ENCODE measurements at regions not wholly inside any gene's neighbourhood (a gene's known extent, or its start where the extent isn't known, plus 50 kb on each side); places are given as distances from the start of the nearest gene placed in this dataset.

DNA sequence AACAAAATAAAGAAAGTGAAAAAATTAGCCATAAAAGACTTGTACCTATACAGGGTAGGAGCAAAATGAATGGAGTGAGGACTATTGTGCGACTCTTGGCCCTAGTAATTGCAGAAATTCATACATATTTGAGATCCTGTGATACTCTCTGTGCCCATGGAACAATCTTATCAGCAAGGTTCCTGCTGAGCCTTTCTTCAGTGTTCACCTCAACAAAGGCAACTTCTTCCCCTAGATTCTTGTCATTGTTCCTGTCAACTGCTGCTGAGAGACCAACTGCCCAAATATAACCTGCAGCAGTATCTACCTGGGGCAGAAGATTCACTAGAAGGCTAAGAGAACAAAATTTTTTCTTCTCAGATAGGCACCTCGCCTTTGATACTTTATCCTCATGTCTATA is 187.4 kb downstream of the NEBL start:
- TF ChIP-seq, protein P1, sequence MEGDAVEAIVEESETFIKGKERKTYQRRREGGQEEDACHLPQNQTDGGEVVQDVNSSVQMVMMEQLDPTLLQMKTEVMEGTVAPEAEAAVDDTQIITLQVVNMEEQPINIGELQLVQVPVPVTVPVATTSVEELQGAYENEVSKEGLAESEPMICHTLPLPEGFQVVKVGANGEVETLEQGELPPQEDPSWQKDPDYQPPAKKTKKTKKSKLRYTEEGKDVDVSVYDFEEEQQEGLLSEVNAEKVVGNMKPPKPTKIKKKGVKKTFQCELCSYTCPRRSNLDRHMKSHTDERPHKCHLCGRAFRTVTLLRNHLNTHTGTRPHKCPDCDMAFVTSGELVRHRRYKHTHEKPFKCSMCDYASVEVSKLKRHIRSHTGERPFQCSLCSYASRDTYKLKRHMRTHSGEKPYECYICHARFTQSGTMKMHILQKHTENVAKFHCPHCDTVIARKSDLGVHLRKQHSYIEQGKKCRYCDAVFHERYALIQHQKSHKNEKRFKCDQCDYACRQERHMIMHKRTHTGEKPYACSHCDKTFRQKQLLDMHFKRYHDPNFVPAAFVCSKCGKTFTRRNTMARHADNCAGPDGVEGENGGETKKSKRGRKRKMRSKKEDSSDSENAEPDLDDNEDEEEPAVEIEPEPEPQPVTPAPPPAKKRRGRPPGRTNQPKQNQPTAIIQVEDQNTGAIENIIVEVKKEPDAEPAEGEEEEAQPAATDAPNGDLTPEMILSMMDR (IDR thresholded peaks at IDR 0.05; ENCODE audit: partially characterized antibody, unreplicated experiment), result no peak
- DNase-seq, result no peak
- Mint-ChIP-seq H3K9me3 (ENCODE audit: unreplicated experiment) (no peaks in the 10 kb centered on the region), H3K4me1 (ENCODE audit: low read depth, unreplicated experiment) (no peaks in the 10 kb centered on the region), H3K36me3 (ENCODE audit: unreplicated experiment) (no peaks in the 10 kb centered on the region), H3K27me3 (ENCODE audit: unreplicated experiment) (no peaks in the 10 kb centered on the region), H3K4me3 (ENCODE audit: unreplicated experiment) (no peak overlapping the region), H3K27ac (ENCODE audit: unreplicated experiment) (no peak overlapping the region)

DNA sequence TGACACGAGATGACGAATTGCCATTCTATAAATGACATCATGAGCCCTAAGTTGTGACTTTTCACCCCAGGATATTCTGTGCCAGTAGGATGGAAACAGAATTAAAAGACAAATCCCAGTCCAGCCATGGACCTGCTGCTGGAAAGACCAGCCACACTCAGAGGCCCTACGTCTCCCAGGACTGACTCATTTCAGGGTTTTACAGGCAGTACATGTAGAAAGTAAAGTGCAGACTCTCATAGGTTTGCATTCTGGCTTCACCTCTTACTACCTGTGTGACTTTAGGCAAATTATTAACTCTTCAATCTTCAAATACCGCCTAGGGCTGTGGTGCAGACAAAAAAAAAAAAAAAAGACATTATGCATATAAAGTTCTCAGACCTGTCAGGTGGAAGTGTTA is 188.8 kb downstream of the NEBL start:
- DNase-seq, result no peak
- Mint-ChIP-seq H3K36me3 (ENCODE audit: unreplicated experiment) (no peaks in the 10 kb centered on the region), H3K27me3 (ENCODE audit: unreplicated experiment) (no peaks in the 10 kb centered on the region), H3K9me3 (ENCODE audit: unreplicated experiment) (peaks cover 2% of the 10 kb centered on the region), H3K4me3 (ENCODE audit: unreplicated experiment) (no peak overlapping the region), H3K27ac (ENCODE audit: unreplicated experiment) (no peak overlapping the region), H3K4me1 (ENCODE audit: low read depth, unreplicated experiment) (no peaks in the 10 kb centered on the region)
- TF ChIP-seq, protein P1 (IDR thresholded peaks at IDR 0.05; ENCODE audit: partially characterized antibody, unreplicated experiment), result no peak

DNA sequence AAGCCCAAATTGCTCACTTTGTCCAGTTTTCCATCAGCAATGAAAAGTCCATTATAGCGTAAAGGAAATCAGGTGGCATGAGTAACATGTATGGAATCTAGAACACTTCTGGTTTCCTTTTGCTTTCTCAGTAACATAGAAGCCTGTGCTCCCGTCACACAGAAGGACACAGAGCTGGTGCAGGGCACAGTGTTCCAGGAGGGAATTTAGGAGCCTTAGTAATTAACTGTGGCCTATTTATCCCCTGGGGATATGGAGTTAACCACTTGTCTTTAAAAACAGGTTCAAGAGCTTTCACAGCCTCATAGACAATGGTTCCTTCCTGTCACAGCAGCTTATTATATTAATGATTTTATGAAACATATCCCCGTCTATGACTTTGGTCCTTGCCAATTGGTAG is 189.9 kb downstream of the NEBL start:
- Mint-ChIP-seq H3K27ac (ENCODE audit: unreplicated experiment) (no peak overlapping the region), H3K36me3 (ENCODE audit: unreplicated experiment) (no peaks in the 10 kb centered on the region), H3K9me3 (ENCODE audit: unreplicated experiment) (peaks cover 2% of the 10 kb centered on the region), H3K4me1 (ENCODE audit: low read depth, unreplicated experiment) (no peaks in the 10 kb centered on the region), H3K27me3 (ENCODE audit: unreplicated experiment) (no peaks in the 10 kb centered on the region), H3K4me3 (ENCODE audit: unreplicated experiment) (no peak overlapping the region)
- TF ChIP-seq, protein P1 (IDR thresholded peaks at IDR 0.05; ENCODE audit: partially characterized antibody, unreplicated experiment), result no peak
- no peak for DNase-seq

DNA sequence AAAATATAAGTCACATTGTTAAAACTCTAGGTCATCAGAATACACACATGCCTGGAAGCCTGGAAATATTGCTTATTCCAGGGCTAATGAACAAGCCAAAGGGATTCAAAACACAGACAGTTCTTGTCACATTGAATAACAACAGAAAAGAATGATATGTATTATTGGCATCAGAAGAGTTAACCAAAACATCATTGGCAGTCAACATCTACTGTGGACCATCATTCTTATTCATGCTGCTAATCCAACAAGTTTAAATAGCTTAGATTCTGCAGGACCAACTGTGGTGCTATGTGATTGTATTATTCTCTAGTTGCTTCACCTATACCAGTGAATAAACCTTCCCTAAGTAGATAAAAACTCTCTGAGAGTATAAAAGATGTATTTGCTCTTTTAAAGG is 198.3 kb downstream of the NEBL start:
- TF ChIP-seq, protein P1 (IDR thresholded peaks at IDR 0.05; ENCODE audit: partially characterized antibody, unreplicated experiment), result no peak
- Mint-ChIP-seq H3K4me3 (ENCODE audit: unreplicated experiment) (no peak overlapping the region), H3K27ac (ENCODE audit: unreplicated experiment) (no peak overlapping the region)

DNA sequence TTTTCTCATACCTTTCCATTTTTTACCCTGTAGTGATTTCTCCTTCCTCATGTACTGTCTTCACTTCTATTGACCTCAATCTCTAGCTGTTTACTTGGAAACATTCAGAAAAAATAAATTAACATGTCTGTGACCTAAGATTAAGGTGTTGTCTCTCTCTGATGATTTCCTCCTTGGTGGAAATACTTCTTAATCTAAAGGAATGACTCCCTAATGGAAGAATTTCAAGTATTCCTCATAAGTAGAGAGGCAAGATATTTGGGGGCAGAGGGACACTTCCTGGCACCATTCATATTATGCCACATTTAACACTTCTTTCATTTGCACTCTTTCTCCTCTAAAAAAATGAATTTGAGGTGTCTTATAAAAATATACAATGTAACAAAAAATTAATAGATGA is 202.8 kb downstream of the NEBL start:
- TF ChIP-seq, protein P1 (IDR thresholded peaks at IDR 0.05; ENCODE audit: partially characterized antibody, unreplicated experiment), result no peak
- no peaks in the 10 kb centered on the region for H3K27me3 Mint-ChIP-seq (ENCODE audit: unreplicated experiment)
- H3K27ac Mint-ChIP-seq (ENCODE audit: unreplicated experiment), result no peak overlapping the region
- no peaks in the 10 kb centered on the region for H3K9me3 Mint-ChIP-seq (ENCODE audit: unreplicated experiment)
- H3K4me1 Mint-ChIP-seq (ENCODE audit: low read depth, unreplicated experiment), result no peaks in the 10 kb centered on the region
- DNase-seq, result no peak
- H3K36me3 Mint-ChIP-seq (ENCODE audit: unreplicated experiment), result no peaks in the 10 kb centered on the region
- no peak overlapping the region for H3K4me3 Mint-ChIP-seq (ENCODE audit: unreplicated experiment)

More for the DNA sequence above, 198.3 kb downstream of the NEBL start:
- H3K9me3 Mint-ChIP-seq (ENCODE audit: unreplicated experiment), result peaks cover 2% of the 10 kb centered on the region
- no peak for DNase-seq
- H3K36me3 Mint-ChIP-seq (ENCODE audit: unreplicated experiment), result no peaks in the 10 kb centered on the region
- H3K27me3 Mint-ChIP-seq (ENCODE audit: unreplicated experiment), result no peaks in the 10 kb centered on the region
- no peaks in the 10 kb centered on the region for H3K4me1 Mint-ChIP-seq (ENCODE audit: low read depth, unreplicated experiment)
